Spleen (tissue), 7 donors: ENCODE measurements at regions not wholly inside any gene's neighbourhood (a gene's known extent, or its start where the extent isn't known, plus 50 kb on each side); places are given as distances from the start of the nearest gene placed in this dataset.

Experiments used
- POLR2A ChIP-seq, 3 donors: fragments of 450-650 bp; IDR thresholded peaks; one replicate each; pipeline ENCODE4 v1.5.1; 2017; ENCODE audit warnings: antibody characterized with exemption in 3 of 3, mild to moderate bottlenecking in 1 of 3
- POLR2AphosphoS5 ChIP-seq, 3 donors: sonication (generic); formaldehyde crosslinking; IDR thresholded peaks; one replicate each; pipeline ENCODE4 v1.5.1; 2017; ENCODE audit warnings: antibody characterized with exemption in 3 of 3
- TF ChIP-seq, protein P1 (sequence below), 11 experiments: fragments of 200-600 bp in 7 of 11; fragments of 450-650 bp in 4 of 11; sonication (generic) in 4 of 11; IDR thresholded peaks in 8 of 11; conservative IDR thresholded peaks in 3 of 11; 1 replicate in 7 of 11; 2 replicates in 4 of 11; pipeline versions ENCODE4 v1.4.0 to v1.8.0; 2016 to 2021; ENCODE audit warnings: antibody characterized with exemption in 11 of 11, inconsistent platforms in 4 of 11, mild to moderate bottlenecking in 1 of 11
- donor health status: DM: no; HTN: no; CAD: no; lungs with moderate emphysema.
- donor health status: DM: no; HTN: no; CAD: no.
- donor health status: DM: no; HTN: no; CAD: no.

- TF ChIP-seq, protein P1, sequence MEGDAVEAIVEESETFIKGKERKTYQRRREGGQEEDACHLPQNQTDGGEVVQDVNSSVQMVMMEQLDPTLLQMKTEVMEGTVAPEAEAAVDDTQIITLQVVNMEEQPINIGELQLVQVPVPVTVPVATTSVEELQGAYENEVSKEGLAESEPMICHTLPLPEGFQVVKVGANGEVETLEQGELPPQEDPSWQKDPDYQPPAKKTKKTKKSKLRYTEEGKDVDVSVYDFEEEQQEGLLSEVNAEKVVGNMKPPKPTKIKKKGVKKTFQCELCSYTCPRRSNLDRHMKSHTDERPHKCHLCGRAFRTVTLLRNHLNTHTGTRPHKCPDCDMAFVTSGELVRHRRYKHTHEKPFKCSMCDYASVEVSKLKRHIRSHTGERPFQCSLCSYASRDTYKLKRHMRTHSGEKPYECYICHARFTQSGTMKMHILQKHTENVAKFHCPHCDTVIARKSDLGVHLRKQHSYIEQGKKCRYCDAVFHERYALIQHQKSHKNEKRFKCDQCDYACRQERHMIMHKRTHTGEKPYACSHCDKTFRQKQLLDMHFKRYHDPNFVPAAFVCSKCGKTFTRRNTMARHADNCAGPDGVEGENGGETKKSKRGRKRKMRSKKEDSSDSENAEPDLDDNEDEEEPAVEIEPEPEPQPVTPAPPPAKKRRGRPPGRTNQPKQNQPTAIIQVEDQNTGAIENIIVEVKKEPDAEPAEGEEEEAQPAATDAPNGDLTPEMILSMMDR (IDR thresholded peaks at IDR 0.05 in 8 of 11, conservative IDR thresholded peaks at IDR 0.05 in 3 of 11) = no peak
- no peak for TF ChIP-seq POLR2A (IDR thresholded peaks at IDR 0.05)
- no peak for TF ChIP-seq POLR2AphosphoS5 (IDR thresholded peaks at IDR 0.05)
Observed at GRCh38 chr2:187934236-187934635, 357.4 kb upstream of the GULP1 start.
